Fibroblast of the aortic adventitia (primary cell): ENCODE measurements at regions not wholly inside any gene's neighbourhood (a gene's known extent, or its start where the extent isn't known, plus 50 kb on each side); places are given as distances from the start of the nearest gene placed in this dataset.

Experiments used
- DNase-seq: peaks from one replicate; pipeline ENCODE4 v3.0.0-alpha.2; 2010; ENCODE audit warnings: low read depth
- H3K4me3 ChIP-seq: 2 replicates; pipeline ENCODE4 v1.5.1; 2011; ENCODE audit warnings: low read depth, mild to moderate bottlenecking, control low read depth, low read length, moderate library complexity
- TF ChIP-seq, protein P1 (sequence below): IDR thresholded peaks from 2 replicates; pipeline ENCODE4 v1.5.1; 2011; ENCODE audit warnings: mild to moderate bottlenecking, low read length, control low read depth, inconsistent platforms; ENCODE audit not compliant: insufficient read depth

DNA sequence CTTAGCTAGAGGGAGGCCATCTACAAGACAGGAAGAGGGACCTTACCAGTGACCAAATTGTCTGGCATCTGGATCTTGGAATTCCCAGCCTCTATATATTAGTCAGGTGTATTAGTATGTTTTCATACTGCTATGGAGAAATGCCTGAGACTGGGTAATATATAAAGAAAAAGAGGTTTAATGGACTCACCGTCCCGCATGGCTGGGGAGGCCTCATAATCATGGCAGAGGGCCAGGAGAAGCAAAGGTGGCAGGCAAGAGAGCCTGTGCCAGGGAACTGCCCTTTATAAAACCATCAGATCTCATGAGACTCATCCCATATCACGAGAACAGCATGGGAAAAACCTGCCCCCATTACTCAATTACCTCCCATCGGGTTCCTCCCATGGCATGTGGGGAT is 500.2 kb downstream of the SHISA9 start:
- DNase-seq: no peak
- H3K4me3 ChIP-seq: no peak overlapping the region
- TF ChIP-seq, protein P1, sequence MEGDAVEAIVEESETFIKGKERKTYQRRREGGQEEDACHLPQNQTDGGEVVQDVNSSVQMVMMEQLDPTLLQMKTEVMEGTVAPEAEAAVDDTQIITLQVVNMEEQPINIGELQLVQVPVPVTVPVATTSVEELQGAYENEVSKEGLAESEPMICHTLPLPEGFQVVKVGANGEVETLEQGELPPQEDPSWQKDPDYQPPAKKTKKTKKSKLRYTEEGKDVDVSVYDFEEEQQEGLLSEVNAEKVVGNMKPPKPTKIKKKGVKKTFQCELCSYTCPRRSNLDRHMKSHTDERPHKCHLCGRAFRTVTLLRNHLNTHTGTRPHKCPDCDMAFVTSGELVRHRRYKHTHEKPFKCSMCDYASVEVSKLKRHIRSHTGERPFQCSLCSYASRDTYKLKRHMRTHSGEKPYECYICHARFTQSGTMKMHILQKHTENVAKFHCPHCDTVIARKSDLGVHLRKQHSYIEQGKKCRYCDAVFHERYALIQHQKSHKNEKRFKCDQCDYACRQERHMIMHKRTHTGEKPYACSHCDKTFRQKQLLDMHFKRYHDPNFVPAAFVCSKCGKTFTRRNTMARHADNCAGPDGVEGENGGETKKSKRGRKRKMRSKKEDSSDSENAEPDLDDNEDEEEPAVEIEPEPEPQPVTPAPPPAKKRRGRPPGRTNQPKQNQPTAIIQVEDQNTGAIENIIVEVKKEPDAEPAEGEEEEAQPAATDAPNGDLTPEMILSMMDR: no peak

DNA sequence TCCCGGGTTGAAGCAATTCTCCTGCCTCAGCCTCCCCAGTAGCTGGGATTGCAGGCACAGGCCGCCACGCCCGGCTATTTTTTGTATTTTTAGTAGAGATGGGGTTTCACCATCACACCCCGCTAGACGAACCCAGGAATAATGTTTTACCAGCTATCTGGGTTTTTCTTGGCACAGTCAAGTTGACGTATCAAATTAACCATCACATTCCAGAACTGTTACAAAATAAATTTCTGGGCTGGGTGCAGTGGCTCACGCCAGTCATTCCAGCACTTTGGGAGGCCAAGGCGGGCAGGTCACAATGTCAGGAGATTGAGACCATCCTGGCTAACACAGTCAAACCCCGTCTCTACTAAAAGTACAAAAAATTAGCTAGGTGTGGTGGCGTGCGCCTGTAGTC is 501.2 kb downstream of the SHISA9 start:
- TF ChIP-seq, protein P1: no peak

DNA sequence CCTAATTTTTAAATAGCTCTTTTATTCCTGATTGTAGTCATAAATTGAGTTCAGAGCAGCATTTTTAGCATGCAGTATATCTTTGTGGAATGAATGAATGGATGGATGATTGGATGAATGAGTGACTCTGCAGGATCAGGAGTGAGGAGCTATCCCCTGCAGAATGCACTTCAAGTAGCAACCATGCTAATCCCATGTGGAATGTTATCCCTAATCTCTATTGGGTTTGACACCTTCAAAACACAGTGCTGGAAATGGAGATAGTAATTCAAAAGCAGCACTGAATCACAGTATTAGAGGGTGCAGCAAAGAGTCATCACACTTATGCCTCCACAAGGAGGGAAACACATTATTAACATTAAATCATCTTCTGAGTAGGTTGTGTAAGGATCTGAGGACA is 501.9 kb downstream of the SHISA9 start:
- TF ChIP-seq, protein P1: no peak
- DNase-seq: no peak
- H3K4me3 ChIP-seq: no peak overlapping the region

More for the DNA sequence above, 501.2 kb downstream of the SHISA9 start:
- H3K4me3 ChIP-seq: no peak overlapping the region
- DNase-seq: no peak

DNA sequence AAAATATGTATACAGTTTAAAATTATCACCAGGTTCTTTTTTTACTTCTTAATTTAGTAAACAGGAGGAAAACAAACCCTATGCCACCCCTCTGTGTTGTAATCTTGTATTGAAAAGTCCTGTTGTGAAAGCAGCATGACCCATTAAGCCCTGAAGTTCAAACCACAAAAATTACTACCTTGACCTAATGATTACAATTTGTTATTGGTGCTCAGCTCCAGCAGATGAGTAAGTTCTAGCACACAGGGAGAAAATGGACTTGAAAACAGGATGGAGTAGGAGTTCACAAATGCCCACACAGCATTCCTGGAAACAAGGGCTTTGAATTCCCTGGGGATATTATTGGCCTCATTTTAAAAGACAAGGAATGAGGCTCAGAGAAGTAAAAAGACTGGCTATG is 505.8 kb upstream of the ERCC4 start:
- no peak overlapping the region for H3K4me3 ChIP-seq
- no peak for DNase-seq
- TF ChIP-seq, protein P1: no peak

DNA sequence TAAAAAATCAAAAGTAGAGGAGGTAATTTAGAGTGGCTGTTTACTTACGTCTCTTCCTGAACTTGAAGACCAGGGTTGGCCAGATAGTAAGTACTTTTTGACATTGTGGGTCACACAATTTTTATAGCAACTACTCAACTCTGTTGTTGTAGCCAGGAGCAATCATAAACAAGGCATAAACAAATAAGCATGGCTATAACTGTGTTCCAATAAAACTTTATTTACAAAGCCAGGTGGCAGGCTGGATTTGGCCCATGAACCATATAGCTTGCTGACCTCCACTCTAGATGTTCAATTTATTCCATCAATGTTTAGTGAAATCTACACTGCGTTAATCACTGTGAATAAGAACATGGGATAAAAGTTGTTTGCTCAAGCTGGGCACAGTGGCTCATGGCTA is 500.4 kb upstream of the ERCC4 start:
- H3K4me3 ChIP-seq: no peak overlapping the region
- DNase-seq: no peak
- TF ChIP-seq, protein P1: no peak

DNA sequence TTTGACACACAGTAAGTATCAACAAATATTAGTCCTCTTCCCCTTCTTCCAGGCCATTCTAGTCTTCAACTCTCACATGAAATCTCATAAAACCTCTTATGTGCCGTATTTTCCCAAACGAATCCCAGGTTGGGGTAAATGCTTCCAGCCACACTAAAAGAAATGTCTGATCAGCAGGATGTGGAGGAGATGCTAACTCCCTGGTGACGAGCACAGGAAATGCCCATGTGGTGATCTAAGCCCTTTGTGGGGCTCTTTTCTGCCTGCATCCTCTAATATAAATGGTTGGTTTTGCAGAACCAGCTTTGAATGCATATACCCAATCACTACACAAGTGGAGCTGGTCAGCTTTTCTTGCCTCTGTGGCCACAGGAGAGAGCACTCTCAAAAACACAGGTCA is 498.2 kb upstream of the ERCC4 start:
- TF ChIP-seq, protein P1: no peak
- no peak for DNase-seq
- H3K4me3 ChIP-seq: no peak overlapping the region

DNA sequence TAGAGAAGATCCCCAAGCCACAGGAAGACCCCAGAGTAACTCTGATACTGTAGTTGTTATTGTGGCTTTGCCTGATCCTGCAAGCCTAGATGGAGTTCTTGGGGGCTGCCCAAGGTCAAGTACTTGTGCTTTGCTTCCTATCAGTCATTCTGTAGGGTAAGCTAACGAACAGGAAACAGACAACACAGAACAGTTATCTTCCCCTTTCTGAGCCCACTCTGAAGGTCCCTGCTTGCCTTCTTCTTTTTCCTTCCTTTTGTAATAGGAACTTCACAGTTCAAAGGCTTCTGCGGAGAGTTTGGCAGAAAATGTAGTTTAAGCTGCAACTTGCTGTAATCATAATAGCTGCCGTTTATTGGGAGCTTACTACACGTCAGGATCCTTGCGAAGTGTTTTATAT is 494.1 kb upstream of the ERCC4 start:
- TF ChIP-seq, protein P1: no peak
- no peak overlapping the region for H3K4me3 ChIP-seq
- no peak for DNase-seq
